Osteocyte (in vitro differentiated cells): ENCODE measurements at regions not wholly inside any gene's neighbourhood (a gene's known extent, or its start where the extent isn't known, plus 50 kb on each side); places are given as distances from the start of the nearest gene placed in this dataset.

Experiments
- DNase-seq: peaks from one replicate; pipeline ENCODE4 v3.0.0; 2021; ENCODE audit warnings: mixed read lengths; ENCODE audit not compliant: unreplicated experiment; ENCODE audit errors: extremely low spot score
- H3K27ac Mint-ChIP-seq: one replicate; pipeline ENCODE4 v1.8.0; 2021; ENCODE audit warnings: mild to moderate bottlenecking, mixed read lengths; ENCODE audit not compliant: unreplicated experiment
- H3K27me3 Mint-ChIP-seq: one replicate; pipeline ENCODE4 v1.8.0; 2021; ENCODE audit warnings: mixed read lengths; ENCODE audit not compliant: unreplicated experiment
- H3K36me3 Mint-ChIP-seq: one replicate; pipeline ENCODE4 v1.8.0; 2021; ENCODE audit warnings: mixed read lengths; ENCODE audit not compliant: unreplicated experiment
- H3K4me1 Mint-ChIP-seq: one replicate; pipeline ENCODE4 v1.8.0; 2021; ENCODE audit warnings: mixed read lengths; ENCODE audit not compliant: unreplicated experiment
- H3K4me3 Mint-ChIP-seq: one replicate; pipeline ENCODE4 v1.8.0; 2021; ENCODE audit warnings: mild to moderate bottlenecking, moderate library complexity, mixed read lengths; ENCODE audit not compliant: unreplicated experiment
- H3K9me3 Mint-ChIP-seq: one replicate; pipeline ENCODE4 v1.8.0; 2021; ENCODE audit warnings: mixed read lengths; ENCODE audit not compliant: unreplicated experiment
- TF ChIP-seq, protein P1 (sequence below): fragments of 200-600 bp; sonication (generic); IDR thresholded peaks from 2 replicates; pipeline ENCODE4 v1.5.0; 2021; ENCODE audit warnings: antibody characterized with exemption, mild to moderate bottlenecking, moderate library complexity

DNA sequence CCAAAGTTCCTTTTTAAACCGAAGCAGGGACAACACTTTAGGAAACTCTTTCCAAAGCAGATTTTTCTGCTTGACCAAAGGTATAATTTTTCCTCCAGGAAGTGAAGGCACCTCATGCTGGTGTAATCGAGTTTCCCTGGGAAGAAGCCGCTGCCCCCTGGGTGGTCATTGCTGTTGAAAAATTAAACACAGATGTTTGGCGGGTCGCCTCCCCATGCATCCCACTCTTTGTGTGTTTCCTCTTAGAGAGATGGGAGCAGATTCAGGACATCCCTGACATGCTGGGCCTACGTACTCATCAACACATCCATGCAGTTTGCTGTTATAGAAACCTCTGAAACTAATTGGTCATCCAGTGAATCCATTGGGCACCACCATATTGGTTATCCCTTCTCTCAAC, 179.2 kb upstream of the HCCS start:
- H3K27me3 Mint-ChIP-seq, result no peaks in the 10 kb centered on the region
- no peaks in the 10 kb centered on the region for H3K36me3 Mint-ChIP-seq
- TF ChIP-seq, protein P1, sequence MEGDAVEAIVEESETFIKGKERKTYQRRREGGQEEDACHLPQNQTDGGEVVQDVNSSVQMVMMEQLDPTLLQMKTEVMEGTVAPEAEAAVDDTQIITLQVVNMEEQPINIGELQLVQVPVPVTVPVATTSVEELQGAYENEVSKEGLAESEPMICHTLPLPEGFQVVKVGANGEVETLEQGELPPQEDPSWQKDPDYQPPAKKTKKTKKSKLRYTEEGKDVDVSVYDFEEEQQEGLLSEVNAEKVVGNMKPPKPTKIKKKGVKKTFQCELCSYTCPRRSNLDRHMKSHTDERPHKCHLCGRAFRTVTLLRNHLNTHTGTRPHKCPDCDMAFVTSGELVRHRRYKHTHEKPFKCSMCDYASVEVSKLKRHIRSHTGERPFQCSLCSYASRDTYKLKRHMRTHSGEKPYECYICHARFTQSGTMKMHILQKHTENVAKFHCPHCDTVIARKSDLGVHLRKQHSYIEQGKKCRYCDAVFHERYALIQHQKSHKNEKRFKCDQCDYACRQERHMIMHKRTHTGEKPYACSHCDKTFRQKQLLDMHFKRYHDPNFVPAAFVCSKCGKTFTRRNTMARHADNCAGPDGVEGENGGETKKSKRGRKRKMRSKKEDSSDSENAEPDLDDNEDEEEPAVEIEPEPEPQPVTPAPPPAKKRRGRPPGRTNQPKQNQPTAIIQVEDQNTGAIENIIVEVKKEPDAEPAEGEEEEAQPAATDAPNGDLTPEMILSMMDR, result no peak
- H3K27ac Mint-ChIP-seq, result no peak overlapping the region
- H3K9me3 Mint-ChIP-seq, result peaks cover 29% of the 10 kb centered on the region
- H3K4me1 Mint-ChIP-seq, result peaks cover 22% of the 10 kb centered on the region
- H3K4me3 Mint-ChIP-seq, result no peak overlapping the region
- DNase-seq, result no peak

DNA sequence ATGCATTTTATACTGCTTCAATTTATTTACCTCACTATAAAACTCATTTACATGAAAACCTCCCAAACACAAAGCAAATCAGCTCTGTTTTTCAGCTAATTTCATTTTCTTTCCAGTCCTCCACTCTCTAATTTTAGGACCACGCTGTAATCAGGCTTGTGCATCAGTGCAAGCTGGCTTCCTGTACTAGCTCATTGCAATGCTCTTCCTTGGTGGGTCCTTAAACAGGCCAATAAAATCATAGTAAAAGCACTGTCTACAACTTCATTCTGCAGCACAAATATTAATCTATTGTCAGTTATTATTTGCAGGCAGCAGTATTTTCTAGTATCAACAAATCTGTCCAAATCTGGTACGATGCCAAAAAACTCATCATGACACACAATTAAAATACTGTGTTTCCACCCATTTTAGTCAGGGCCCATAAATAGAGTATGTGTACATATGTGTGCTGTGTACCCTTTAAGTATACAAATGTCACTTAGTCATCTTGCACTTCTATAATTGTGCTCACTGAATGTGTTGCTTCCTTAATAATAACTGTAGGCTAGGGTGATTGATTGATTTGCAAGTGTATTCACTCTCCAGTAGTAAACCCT, 178.2 kb upstream of the HCCS start:
- no peaks in the 10 kb centered on the region for H3K27me3 Mint-ChIP-seq
- TF ChIP-seq, protein P1, result no peak
- no peak for DNase-seq
- peaks cover 19% of the 10 kb centered on the region for H3K4me1 Mint-ChIP-seq
- H3K27ac Mint-ChIP-seq, result no peak overlapping the region
- H3K36me3 Mint-ChIP-seq, result no peaks in the 10 kb centered on the region
- no peak overlapping the region for H3K4me3 Mint-ChIP-seq
- peaks cover 26% of the 10 kb centered on the region for H3K9me3 Mint-ChIP-seq

DNA sequence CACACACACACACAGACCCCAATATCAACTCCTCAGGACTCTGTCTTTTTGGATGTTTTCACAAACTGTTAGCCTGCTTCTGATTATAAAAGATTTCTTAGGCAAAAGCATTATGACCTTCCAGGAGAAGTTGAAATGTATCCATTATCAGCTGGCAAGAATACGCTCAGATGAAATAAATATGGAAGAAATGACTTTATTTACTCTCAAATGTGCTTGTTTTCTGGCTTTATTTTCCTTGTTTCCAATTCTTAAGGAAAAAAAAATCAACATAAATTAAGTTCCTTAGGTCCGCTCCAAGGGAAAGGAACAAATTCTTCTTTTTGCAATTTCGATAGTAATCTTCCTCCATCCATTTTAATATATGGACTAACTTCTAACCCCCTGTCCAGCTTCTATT, 175.6 kb upstream of the HCCS start:
- DNase-seq, result no peak
- TF ChIP-seq, protein P1, result no peak
- H3K27ac Mint-ChIP-seq, result no peak overlapping the region
- H3K9me3 Mint-ChIP-seq, result peaks cover 13% of the 10 kb centered on the region
- H3K4me3 Mint-ChIP-seq, result no peak overlapping the region
- peaks cover 10% of the 10 kb centered on the region for H3K4me1 Mint-ChIP-seq
- H3K36me3 Mint-ChIP-seq, result no peaks in the 10 kb centered on the region
- no peaks in the 10 kb centered on the region for H3K27me3 Mint-ChIP-seq

DNA sequence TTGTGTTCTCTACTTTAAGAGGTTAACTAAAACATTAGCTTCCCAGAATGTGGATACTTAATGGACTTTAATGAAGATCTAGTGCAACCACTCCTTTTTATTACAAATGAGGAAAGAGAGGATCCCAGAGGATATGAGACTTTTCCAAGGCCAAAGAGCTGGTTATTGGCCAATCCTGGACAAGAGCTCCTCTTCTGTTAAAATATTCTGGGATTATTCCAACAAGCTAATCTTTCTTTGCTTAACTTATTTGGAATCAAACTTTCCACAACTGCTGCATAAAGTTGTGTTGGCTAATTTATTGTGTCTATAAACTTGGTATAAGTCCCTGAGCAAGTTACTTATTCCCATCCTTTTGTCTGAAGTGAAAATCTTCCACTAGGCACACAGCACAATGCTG, 174.2 kb upstream of the HCCS start:
- Mint-ChIP-seq H3K4me3 (no peak overlapping the region), H3K4me1 (peaks cover 3% of the 10 kb centered on the region), H3K9me3 (peaks cover 10% of the 10 kb centered on the region), H3K36me3 (no peaks in the 10 kb centered on the region), H3K27ac (no peak overlapping the region), H3K27me3 (no peaks in the 10 kb centered on the region)
- TF ChIP-seq, protein P1, result no peak
- DNase-seq, result no peak

DNA sequence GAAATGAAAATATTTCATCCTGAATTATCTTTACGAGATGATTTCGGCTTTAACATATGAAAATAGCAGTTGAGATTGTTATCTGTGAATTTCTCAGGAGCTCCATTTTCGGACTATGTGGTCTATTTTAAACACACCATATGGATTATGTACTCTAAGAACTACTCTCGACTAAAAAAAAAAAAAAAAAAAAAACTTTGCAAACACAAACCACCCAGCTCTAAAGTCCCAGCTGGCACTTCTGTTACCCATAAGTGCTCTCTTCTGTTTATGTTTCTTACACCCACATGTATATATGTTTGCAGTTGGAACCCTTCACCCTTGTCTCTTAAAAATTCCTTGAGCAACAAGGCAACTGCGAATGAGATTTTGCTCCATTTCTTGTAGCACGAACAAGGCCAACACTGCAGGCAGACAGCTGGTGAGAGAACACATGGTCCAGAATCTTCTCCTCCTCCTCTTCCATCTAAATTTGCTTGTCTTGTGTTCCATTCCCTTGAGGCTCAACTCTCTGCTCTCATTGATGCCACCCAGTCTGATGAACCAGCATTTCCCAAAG, 172.7 kb upstream of the HCCS start:
- Mint-ChIP-seq H3K27me3 (no peaks in the 10 kb centered on the region), H3K36me3 (no peaks in the 10 kb centered on the region), H3K4me1 (peaks cover 2% of the 10 kb centered on the region), H3K27ac (no peak overlapping the region), H3K4me3 (no peak overlapping the region), H3K9me3 (peaks cover 18% of the 10 kb centered on the region)
- no peak for DNase-seq
- TF ChIP-seq, protein P1, result no peak
